ENCODE measurements at regions not wholly inside any gene's neighbourhood (a gene's known extent, or its start where the extent isn't known, plus 50 kb on each side); places are given as distances from the start of the nearest gene placed in this dataset.

- Histone ChIP-seq H3K4me3 (no peak overlapping the region), H3K27me3 (ENCODE audit: low read depth) (no peaks in the 10 kb centered on the region), H3K36me3 (no peaks in the 10 kb centered on the region), H3K4me1 (no peaks in the 10 kb centered on the region), H3K27ac (replicated peaks) (no peak overlapping the region), H3K9me3 (replicated peaks) (peaks cover 19% of the 10 kb centered on the region)
- DNase-seq: no peak
- no peak for TF ChIP-seq CTCF (IDR thresholded peaks at IDR 0.05; ENCODE audit: borderline replicate concordance)
- intact Hi-C loops (cut with micrococcal nuclease): no loop called here
Observed at GRCh38 chr13:71260246-71260645, 606.8 kb downstream of the DACH1 start.

- Histone ChIP-seq H3K9me3 (replicated peaks) (peaks cover 10% of the 10 kb centered on the region), H3K4me3 (no peak overlapping the region), H3K27me3 (ENCODE audit: low read depth) (no peaks in the 10 kb centered on the region), H3K36me3 (no peaks in the 10 kb centered on the region), H3K27ac (replicated peaks) (no peak overlapping the region), H3K4me1 (peaks cover 9% of the 10 kb centered on the region)
- no peak for DNase-seq
- intact Hi-C loops (cut with micrococcal nuclease): no loop called here
- TF ChIP-seq CTCF (IDR thresholded peaks at IDR 0.05; ENCODE audit: borderline replicate concordance): no peak
Observed at GRCh38 chr13:71255633-71256032, 611.4 kb downstream of the DACH1 start.

GRCh38 chr13:71254384-71254783, 612.6 kb downstream of the DACH1 start:
- no peak for DNase-seq
- intact Hi-C loops (cut with micrococcal nuclease): loop anchor here (5.0 kb wide), 1 partner anchor 608 kb away; no protein-coding TSS in a partner anchor
- Histone ChIP-seq H3K27me3 (ENCODE audit: low read depth) (no peaks in the 10 kb centered on the region), H3K27ac (replicated peaks) (no peak overlapping the region), H3K4me1 (peaks cover 12% of the 10 kb centered on the region), H3K4me3 (no peak overlapping the region), H3K36me3 (no peaks in the 10 kb centered on the region), H3K9me3 (replicated peaks) (peaks cover 10% of the 10 kb centered on the region)
- TF ChIP-seq CTCF (IDR thresholded peaks at IDR 0.05; ENCODE audit: borderline replicate concordance): no peak

- peak overlapping the region; percentile 71 for H3K27ac ChIP-seq (replicated peaks)
- H3K36me3 ChIP-seq: no peaks in the 10 kb centered on the region
- peaks cover 10% of the 10 kb centered on the region for H3K9me3 ChIP-seq (replicated peaks)
- H3K4me3 ChIP-seq: no peak overlapping the region
- TF ChIP-seq CTCF (IDR thresholded peaks at IDR 0.05; ENCODE audit: borderline replicate concordance): no peak
- H3K27me3 ChIP-seq (ENCODE audit: low read depth): no peaks in the 10 kb centered on the region
- intact Hi-C loops (cut with micrococcal nuclease): loop anchor here (5.0 kb wide), 1 partner anchor 610 kb away; no protein-coding TSS in a partner anchor
- no peak for DNase-seq
- peaks cover 14% of the 10 kb centered on the region for H3K4me1 ChIP-seq
Observed at GRCh38 chr13:71252184-71252704, 614.8 kb downstream of the DACH1 start.

- DNase-seq: no peak
- Histone ChIP-seq H3K27me3 (ENCODE audit: low read depth) (no peaks in the 10 kb centered on the region), H3K36me3 (no peaks in the 10 kb centered on the region), H3K27ac (replicated peaks) (peak overlapping the region; percentile 71), H3K4me1 (peaks cover 14% of the 10 kb centered on the region), H3K9me3 (replicated peaks) (peaks cover 10% of the 10 kb centered on the region), H3K4me3 (no peak overlapping the region)
- intact Hi-C loops (cut with micrococcal nuclease): loop anchor here (5.0 kb wide), 1 partner anchor 611 kb away; no protein-coding TSS in a partner anchor
- TF ChIP-seq CTCF (IDR thresholded peaks at IDR 0.05; ENCODE audit: borderline replicate concordance): no peak
Observed at GRCh38 chr13:71251292-71251951, 615.6 kb downstream of the DACH1 start.

Data from left ventricle myocardium inferior (tissue), 1 donor.